SIG-M5 treated with dmso at 0.1 percent for 504 hours (cell line): ENCODE measurements at regions not wholly inside any gene's neighbourhood (a gene's known extent, or its start where the extent isn't known, plus 50 kb on each side); places are given as distances from the start of the nearest gene placed in this dataset.

Experiments
- DNase-seq: peaks from one replicate; lab custom pipeline; 2025; ENCODE audit not compliant: unreplicated experiment; lab: John Stamatoyannopoulos, UW

- no peak for DNase-seq
Observed at GRCh38 chr1:166221316-166221715, 54.5 kb upstream of the FAM78B start.

GRCh38 chr1:166233750-166234366 lies 67.1 kb upstream of the FAM78B start:
- no peak for DNase-seq

GRCh38 chr1:166235728-166236127 lies 68.9 kb upstream of the FAM78B start:
- DNase-seq: no peak

- no peak for DNase-seq
Observed at GRCh38 chr1:166237675-166238074, 70.9 kb upstream of the FAM78B start.

GRCh38 chr1:166253076-166253779 lies 86.4 kb upstream of the FAM78B start:
- no peak for DNase-seq

GRCh38 chr1:166258017-166258416 lies 91.2 kb upstream of the FAM78B start:
- DNase-seq: no peak

GRCh38 chr1:166261511-166261910 lies 94.7 kb upstream of the FAM78B start:
- DNase-seq: no peak

- no peak for DNase-seq
Observed at GRCh38 chr1:166270476-166271150, 103.8 kb upstream of the FAM78B start.

GRCh38 chr1:166271151-166271538 lies 104.3 kb upstream of the FAM78B start:
- DNase-seq: no peak

- no peak for DNase-seq
Observed at GRCh38 chr1:166272155-166272554, 105.4 kb upstream of the FAM78B start.

GRCh38 chr1:166272851-166273250 lies 106.0 kb upstream of the FAM78B start:
- DNase-seq: no peak

GRCh38 chr1:166273618-166274017 lies 106.8 kb upstream of the FAM78B start:
- no peak for DNase-seq

- DNase-seq: no peak
Observed at GRCh38 chr1:166282391-166283137, 115.8 kb upstream of the FAM78B start.

- DNase-seq: no peak
Observed at GRCh38 chr1:166283190-166283589, 116.4 kb upstream of the FAM78B start.

GRCh38 chr1:166283600-166283999 lies 116.8 kb upstream of the FAM78B start:
- DNase-seq: no peak

GRCh38 chr1:166289309-166290050 lies 122.7 kb upstream of the FAM78B start:
- DNase-seq: no peak

- DNase-seq: no peak
Observed at GRCh38 chr1:166295656-166296055, 128.9 kb upstream of the FAM78B start.

GRCh38 chr1:166297993-166298392 lies 131.2 kb upstream of the FAM78B start:
- DNase-seq: no peak

- no peak for DNase-seq
Observed at GRCh38 chr1:166300767-166301166, 134.0 kb upstream of the FAM78B start.

- no peak for DNase-seq
Observed at GRCh38 chr1:166302989-166303758, 136.4 kb upstream of the FAM78B start.
